HepG2 (cell line): ENCODE measurements at regions not wholly inside any gene's neighbourhood (a gene's known extent, or its start where the extent isn't known, plus 50 kb on each side); places are given as distances from the start of the nearest gene placed in this dataset.

Experiments used
- ATAC-seq: fragments of 200-7000 bp; cut with Tn5 transposase; 3 replicates; pipeline ENCODE4 v1.9.1; 2020; ENCODE audit warnings: mild to moderate bottlenecking, moderate library complexity
- BruUV-seq: library from RNA; stranded (reverse); fragments of 400-500 nt; replicated peaks from 2 replicates; lab custom pipeline; 2021; lab: Mats Ljungman, UMichigan
- CTCF ChIA-PET: fragments of 300-600 bp; formaldehyde crosslinking; extraction: SDS; loops from one replicate; lab custom pipeline; 2021; ENCODE audit warnings: low total read pairs, inconsistent platforms, low intra/inter-chr PET ratio; lab: Yijun Ruan, JAX
- POLR2A ChIA-PET: fragments of 350-600 bp; sonication (Branson Sonifier 250); formaldehyde crosslinking; loops from one replicate; lab custom pipeline; 2020; ENCODE audit warnings: antibody characterized with exemption, inconsistent platforms; lab: Yijun Ruan, JAX
- DNase-seq: peaks from one replicate; pipeline ENCODE4 v3.0.0-alpha.2; 2015; ENCODE audit warnings: low spot score
- FAIRE-seq: peaks from 3 replicates; lab custom pipeline; 2011; peaks lifted over from hg19 to GRCh38; lab: Jason Lieb, UNC
- H2AFZ ChIP-seq: one replicate; pipeline ENCODE4 v1.6.1; 2011; ENCODE audit warnings: low read length, inconsistent platforms
- H3K27ac ChIP-seq: fragments of 300-600 bp; 3 replicates; pipeline ENCODE4 v1.8.0; 2011; ENCODE audit warnings: mixed run types, mild to moderate bottlenecking, mixed read lengths, low read length, inconsistent platforms; ENCODE audit not compliant: insufficient read depth; ENCODE audit errors: extremely low read length
- H3K27me3 ChIP-seq, 2 experiments: fragments of 200-600 bp in 1 of 2; 2 replicates in 1 of 2; 3 replicates in 1 of 2; pipeline versions ENCODE4 v1.6.0 to v1.8.0; 2011; ENCODE audit warnings: low read length in 2 of 2, mild to moderate bottlenecking in 2 of 2, moderate library complexity in 2 of 2, inconsistent platforms in 1 of 2; ENCODE audit not compliant: insufficient read depth in 2 of 2, control insufficient read depth in 1 of 2
- H3K36me3 ChIP-seq, 2 experiments: fragments of 200-600 bp in 1 of 2; replicated peaks in 1 of 2; 2 replicates in 1 of 2; 3 replicates in 1 of 2; pipeline versions ENCODE4 v1.5.1 to v1.8.0; 2011; ENCODE audit warnings: low read length in 2 of 2, inconsistent platforms in 1 of 2; ENCODE audit not compliant: insufficient read depth in 2 of 2, control insufficient read depth in 1 of 2
- H3K4me1 ChIP-seq: 2 replicates; pipeline ENCODE4 v1.5.1; 2012; ENCODE audit warnings: low read length, inconsistent platforms; ENCODE audit not compliant: insufficient read depth
- H3K4me2 ChIP-seq: 2 replicates; pipeline ENCODE4 v1.6.0; 2011; ENCODE audit warnings: low read depth, low read length, inconsistent platforms
- H3K4me3 ChIP-seq, 3 experiments: fragments of 200-600 bp in 1 of 3; sonication (generic), shearing (Covaris generic) in 1 of 3; replicated peaks in 1 of 3; 2 replicates each; pipeline ENCODE4 v1.5.1; 2011 to 2016; ENCODE audit warnings: low read length in 3 of 3, inconsistent platforms in 2 of 3, low read depth in 2 of 3, mild to moderate bottlenecking in 2 of 3, control low read depth in 1 of 3, mixed read lengths in 1 of 3; ENCODE audit not compliant: insufficient read depth in 1 of 3
- H3K79me2 ChIP-seq: one replicate; pipeline ENCODE4 v1.6.1; 2011; ENCODE audit warnings: low read length, inconsistent platforms; ENCODE audit not compliant: insufficient read depth
- H3K9ac ChIP-seq: 2 replicates; pipeline ENCODE4 v1.6.0; 2011; ENCODE audit warnings: mild to moderate bottlenecking, low read depth, low read length, inconsistent platforms; ENCODE audit not compliant: insufficient read depth
- H3K9me3 ChIP-seq: 2 replicates; pipeline ENCODE4 v1.5.1; 2012; ENCODE audit warnings: mild to moderate bottlenecking, low read length
- H4K20me1 ChIP-seq: 2 replicates; pipeline ENCODE4 v1.6.0; 2011; ENCODE audit warnings: inconsistent platforms, mild to moderate bottlenecking, low read length, moderate library complexity; ENCODE audit not compliant: insufficient read depth
- DNMT3B ChIP-seq: conservative IDR thresholded peaks from 2 replicates; pipeline ENCODE4 v1.6.1; 2016; ENCODE audit warnings: missing biosample characterization, control low read depth
- ELF1 ChIP-seq: sonication (generic); formaldehyde crosslinking; IDR thresholded peaks from 2 replicates; pipeline ENCODE4 v1.4.0; 2020; ENCODE audit warnings: missing genetic modification reagents
- FOXO1 ChIP-seq: sonication (generic); formaldehyde crosslinking; IDR thresholded peaks from 2 replicates; pipeline ENCODE4 v1.4.0; 2020; ENCODE audit warnings: missing genetic modification reagents
- NCOA2 ChIP-seq: sonication (generic); formaldehyde crosslinking; IDR thresholded peaks from 2 replicates; pipeline ENCODE4 v1.8.0; 2022; ENCODE audit warnings: inconsistent platforms
- RBM39 ChIP-seq: fragments of 200-400 bp; formaldehyde crosslinking; IDR thresholded peaks from one replicate; pipeline ENCODE4 v1.6.1; 2018; ENCODE audit warnings: antibody characterized with exemption, mild to moderate bottlenecking, low read depth, low read length; ENCODE audit not compliant: poor library complexity, severe bottlenecking
- TGIF2 ChIP-seq: IDR thresholded peaks from 2 replicates; pipeline ENCODE4 v1.6.1; 2016; ENCODE audit warnings: control low read depth, missing compliant biosample characterization
- ZBTB7A ChIP-seq: sonication (generic); formaldehyde crosslinking; IDR thresholded peaks from 2 replicates; pipeline ENCODE4 v1.8.0; 2022; ENCODE audit warnings: mild to moderate bottlenecking, missing genetic modification reagents
- ZNF263 ChIP-seq: sonication (generic); formaldehyde crosslinking; IDR thresholded peaks from 2 replicates; pipeline ENCODE4 v1.4.0; 2020; ENCODE audit warnings: missing genetic modification reagents
- WGBS: methylation state at CpG from one replicate; pipeline ENCODE4 v1.1.6; 2017; ENCODE audit warnings: low lambda C conversion rate; 5-methylcytosine and 5-hydroxymethylcytosine counted together
- in situ Hi-C: cut with HindIII; loops from 2 replicates; pipeline ENCODE4 v1.10.0; 2017; ENCODE audit warnings: low pct_unique_long_range_greater_than_20kb; ENCODE audit not compliant: extremely low pct_ligation_motif_present
- intact Hi-C: fragments of 100-400 bp; cut with micrococcal nuclease; formaldehyde crosslinking; loops from one replicate; pipeline ENCODE4 v1.10.0; 2022; ENCODE audit not compliant: unreplicated experiment
- TF ChIP-seq, protein P1 (sequence below): sonication (generic); formaldehyde crosslinking; IDR thresholded peaks from 2 replicates; pipeline ENCODE4 v1.4.0; 2020; ENCODE audit warnings: mild to moderate bottlenecking, missing genetic modification reagents
- TF ChIP-seq, protein P2 (sequence below): fragments of 450-650 bp; IDR thresholded peaks from 2 replicates; pipeline ENCODE4 v1.6.1; 2016
- TF ChIP-seq, protein P3 (sequence below): sonication (generic); formaldehyde crosslinking; IDR thresholded peaks from 2 replicates; pipeline ENCODE4 v1.8.0; 2022; ENCODE audit warnings: low read depth, missing genetic modification reagents
- TF ChIP-seq, protein P4 (sequence below): sonication (generic); formaldehyde crosslinking; IDR thresholded peaks from 2 replicates; pipeline ENCODE4 v1.4.0; 2020; ENCODE audit warnings: missing genetic modification reagents, mild to moderate bottlenecking, borderline replicate concordance

DNA sequence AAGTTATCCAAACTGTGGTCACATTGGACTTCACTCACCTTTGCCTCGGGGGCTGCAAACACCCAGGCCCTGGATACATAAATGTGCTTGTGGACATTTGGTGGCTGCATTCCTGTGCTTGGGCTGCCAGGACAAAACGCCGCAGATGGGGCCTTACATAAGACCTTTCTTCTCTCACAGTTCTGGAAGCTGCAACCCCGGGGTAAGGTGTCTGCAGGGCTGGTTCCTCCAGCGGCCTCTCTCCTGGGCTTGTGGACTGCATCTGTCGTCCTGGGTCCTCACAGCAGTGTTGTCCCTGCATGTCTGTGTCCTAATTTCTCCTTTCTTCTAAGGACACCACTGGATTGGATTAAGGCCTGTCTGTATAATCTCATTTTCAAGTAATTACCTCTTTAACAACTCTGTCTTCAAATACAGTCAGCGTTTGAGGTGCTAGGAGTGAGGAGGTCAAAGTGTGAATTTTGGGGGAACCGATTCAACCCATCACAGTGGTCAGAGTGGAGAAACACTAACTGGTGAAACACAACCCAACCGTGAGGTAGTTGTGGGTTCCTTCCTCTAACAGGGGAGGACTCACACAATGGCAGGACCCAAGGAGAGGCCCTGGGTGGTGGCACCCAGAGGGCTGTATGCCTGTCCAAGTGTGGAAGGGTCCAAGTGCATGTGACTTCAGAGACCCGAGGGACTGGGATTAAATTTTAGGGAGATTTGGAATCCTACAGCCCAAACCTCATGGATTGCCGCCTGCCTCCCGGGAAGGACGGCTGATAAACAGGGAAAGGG, 415.6 kb downstream of the IRX2 start:
- intact Hi-C loops (no loop called here), in situ Hi-C loops (no loop called here)
- H3K4me3 ChIP-seq = no peak overlapping the region
- H3K4me2 ChIP-seq = no peak overlapping the region
- no peaks in the 10 kb centered on the region for H3K79me2 ChIP-seq
- no peak overlapping the region for H3K9ac ChIP-seq
- FAIRE-seq (no peak), DNase-seq (no peak), ATAC-seq (no peak)
- H3K36me3 ChIP-seq = no peaks in the 10 kb centered on the region
- peaks cover 0 to 13% of the 10 kb centered on the region in 2 experiments; a peak in 4 of 5 replicates for H3K27me3 ChIP-seq
- BruUV-seq = no TSS peak
- WGBS = 32% methylated on average over 9 of the region's 13 CpGs
- H3K4me1 ChIP-seq = no peaks in the 10 kb centered on the region
- H3K9me3 ChIP-seq = no peaks in the 10 kb centered on the region
- POLR2A ChIA-PET = no interaction called here
- CTCF ChIA-PET = no interaction called here
- H4K20me1 ChIP-seq = no peaks in the 10 kb centered on the region
- no peak overlapping the region for H2AFZ ChIP-seq
- no peak for TF ChIP-seq NCOA2
- TF ChIP-seq, protein P1, sequence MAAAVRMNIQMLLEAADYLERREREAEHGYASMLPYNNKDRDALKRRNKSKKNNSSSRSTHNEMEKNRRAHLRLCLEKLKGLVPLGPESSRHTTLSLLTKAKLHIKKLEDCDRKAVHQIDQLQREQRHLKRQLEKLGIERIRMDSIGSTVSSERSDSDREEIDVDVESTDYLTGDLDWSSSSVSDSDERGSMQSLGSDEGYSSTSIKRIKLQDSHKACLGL (CRISPR knock-in tag) = no peak
- no peak for TF ChIP-seq ELF1 (CRISPR knock-in tag)
- no peak for TF ChIP-seq TGIF2 (CRISPR knock-in tag)
- TF ChIP-seq FOXO1 = no peak
- TF ChIP-seq DNMT3B = no peak
- TF ChIP-seq ZBTB7A (CRISPR knock-in tag) = no peak
- TF ChIP-seq, protein P2, sequence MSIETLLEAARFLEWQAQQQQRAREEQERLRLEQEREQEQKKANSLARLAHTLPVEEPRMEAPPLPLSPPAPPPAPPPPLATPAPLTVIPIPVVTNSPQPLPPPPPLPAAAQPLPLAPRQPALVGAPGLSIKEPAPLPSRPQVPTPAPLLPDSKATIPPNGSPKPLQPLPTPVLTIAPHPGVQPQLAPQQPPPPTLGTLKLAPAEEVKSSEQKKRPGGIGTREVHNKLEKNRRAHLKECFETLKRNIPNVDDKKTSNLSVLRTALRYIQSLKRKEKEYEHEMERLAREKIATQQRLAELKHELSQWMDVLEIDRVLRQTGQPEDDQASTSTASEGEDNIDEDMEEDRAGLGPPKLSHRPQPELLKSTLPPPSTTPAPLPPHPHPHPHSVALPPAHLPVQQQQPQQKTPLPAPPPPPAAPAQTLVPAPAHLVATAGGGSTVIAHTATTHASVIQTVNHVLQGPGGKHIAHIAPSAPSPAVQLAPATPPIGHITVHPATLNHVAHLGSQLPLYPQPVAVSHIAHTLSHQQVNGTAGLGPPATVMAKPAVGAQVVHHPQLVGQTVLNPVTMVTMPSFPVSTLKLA = no peak
- TF ChIP-seq, protein P3, sequence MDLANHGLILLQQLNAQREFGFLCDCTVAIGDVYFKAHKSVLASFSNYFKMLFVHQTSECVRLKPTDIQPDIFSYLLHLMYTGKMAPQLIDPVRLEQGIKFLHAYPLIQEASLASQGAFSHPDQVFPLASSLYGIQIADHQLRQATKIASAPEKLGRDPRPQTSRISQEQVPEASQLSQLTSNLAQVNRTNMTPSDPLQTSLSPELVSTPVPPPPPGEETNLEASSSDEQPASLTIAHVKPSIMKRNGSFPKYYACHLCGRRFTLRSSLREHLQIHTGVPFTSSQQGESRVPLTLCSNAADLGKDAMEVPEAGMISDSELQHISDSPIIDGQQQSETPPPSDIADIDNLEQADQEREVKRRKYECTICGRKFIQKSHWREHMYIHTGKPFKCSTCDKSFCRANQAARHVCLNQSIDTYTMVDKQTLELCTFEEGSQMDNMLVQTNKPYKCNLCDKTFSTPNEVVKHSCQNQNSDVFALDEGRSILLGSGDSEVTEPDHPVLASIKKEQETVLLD = no peak
- TF ChIP-seq ZNF263 = no peak
- TF ChIP-seq, protein P4, sequence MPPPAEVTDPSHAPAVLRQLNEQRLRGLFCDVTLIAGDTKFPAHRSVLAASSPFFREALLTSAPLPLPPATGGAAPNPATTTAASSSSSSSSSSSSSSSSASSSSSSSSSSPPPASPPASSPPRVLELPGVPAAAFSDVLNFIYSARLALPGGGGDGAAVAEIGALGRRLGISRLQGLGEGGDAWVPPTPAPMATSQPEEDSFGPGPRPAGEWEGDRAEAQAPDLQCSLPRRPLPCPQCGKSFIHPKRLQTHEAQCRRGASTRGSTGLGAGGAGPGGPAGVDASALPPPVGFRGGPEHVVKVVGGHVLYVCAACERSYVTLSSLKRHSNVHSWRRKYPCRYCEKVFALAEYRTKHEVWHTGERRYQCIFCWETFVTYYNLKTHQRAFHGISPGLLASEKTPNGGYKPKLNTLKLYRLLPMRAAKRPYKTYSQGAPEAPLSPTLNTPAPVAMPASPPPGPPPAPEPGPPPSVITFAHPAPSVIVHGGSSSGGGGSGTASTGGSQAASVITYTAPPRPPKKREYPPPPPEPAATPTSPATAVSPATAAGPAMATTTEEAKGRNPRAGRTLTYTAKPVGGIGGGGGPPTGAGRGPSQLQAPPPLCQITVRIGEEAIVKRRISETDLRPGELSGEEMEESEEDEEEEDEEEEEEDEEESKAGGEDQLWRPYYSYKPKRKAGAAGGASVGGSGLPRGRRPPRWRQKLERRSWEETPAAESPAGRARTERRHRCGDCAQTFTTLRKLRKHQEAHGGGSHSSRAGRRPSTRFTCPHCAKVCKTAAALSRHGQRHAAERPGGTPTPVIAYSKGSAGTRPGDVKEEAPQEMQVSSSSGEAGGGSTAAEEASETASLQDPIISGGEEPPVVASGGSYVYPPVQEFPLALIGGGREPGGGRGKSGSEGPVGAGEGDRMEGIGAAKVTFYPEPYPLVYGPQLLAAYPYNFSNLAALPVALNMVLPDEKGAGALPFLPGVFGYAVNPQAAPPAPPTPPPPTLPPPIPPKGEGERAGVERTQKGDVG (CRISPR knock-in tag) = no peak
- TF ChIP-seq RBM39 = no peak
- H3K27ac ChIP-seq = no peak overlapping the region
